ENCODE measurements at regions not wholly inside any gene's neighbourhood (a gene's known extent, or its start where the extent isn't known, plus 50 kb on each side); places are given as distances from the start of the nearest gene placed in this dataset.

DNA sequence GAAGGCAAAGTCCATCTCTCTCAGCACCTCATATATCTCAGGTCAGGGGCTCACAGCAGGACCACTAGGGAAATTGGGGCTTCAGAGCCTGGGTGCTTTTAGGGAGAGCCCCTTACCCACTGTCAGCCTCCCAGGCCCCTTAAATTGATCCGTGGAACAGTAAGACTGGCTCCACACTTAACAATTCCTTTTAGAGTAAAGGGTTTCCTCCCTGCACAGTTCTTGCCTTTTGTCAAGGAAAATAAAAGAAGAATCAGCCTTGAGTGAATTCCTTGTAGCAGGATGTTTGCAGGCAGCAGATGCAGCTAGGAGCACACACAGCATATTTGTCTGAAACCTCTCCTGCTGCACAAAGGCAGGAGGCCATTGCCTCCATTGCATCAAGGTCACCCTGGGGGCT lies 184.9 kb downstream of the SEC16B start:
- no peak overlapping the region for H3K4me3 ChIP-seq (replicated peaks in 1 of 4; ENCODE audit: control extremely low read depth in 1 of 4, insufficient read depth in 1 of 4, low read depth in 3 of 4, low read length in 4 of 4)
- no peaks in the 10 kb centered on the region for H3K9me3 ChIP-seq (ENCODE audit: control insufficient read depth, insufficient read depth, low read depth, low read length)
- no peaks in the 10 kb centered on the region for H3K79me2 ChIP-seq (ENCODE audit: control insufficient read depth, insufficient read depth, low read length)
- H2AFZ ChIP-seq (ENCODE audit: low read length), result no peak overlapping the region
- H3K27ac ChIP-seq (ENCODE audit: insufficient read depth, low read length), result no peak overlapping the region
- H3K4me1 ChIP-seq (ENCODE audit: control insufficient read depth, extremely low read depth, insufficient read depth, low read length), result no peaks in the 10 kb centered on the region
- H4K20me1 ChIP-seq (ENCODE audit: control insufficient read depth, extremely low read depth, insufficient read depth, low read length), result no peaks in the 10 kb centered on the region
- TF ChIP-seq CTCF (conservative IDR thresholded peaks at IDR 0.05 in 1 of 2, IDR thresholded peaks at IDR 0.05 in 1 of 2; ENCODE audit: low read depth in 1 of 2, low read length in 2 of 2), result no peak
- no peak for TF ChIP-seq EZH2 (IDR thresholded peaks at IDR 0.05; ENCODE audit: low read length, missing control alignments)
- peaks cover 4% of the 10 kb centered on the region for H3K27me3 ChIP-seq (ENCODE audit: control insufficient read depth, insufficient read depth, low read length)
- no peak overlapping the region for H3K4me2 ChIP-seq (ENCODE audit: extremely low read depth, insufficient read depth, low read length)
- no peaks in the 10 kb centered on the region for H3K36me3 ChIP-seq (ENCODE audit: control insufficient read depth, insufficient read depth, low read length)
- no peak for DNase-seq (ENCODE audit: low read depth in 2 of 2)
- no peak overlapping the region for H3K9ac ChIP-seq (ENCODE audit: insufficient read depth, low read length)

GRCh38 chr1:177784409-177784808 lies 185.4 kb downstream of the SEC16B start:
- H3K4me3 ChIP-seq (replicated peaks in 1 of 4; ENCODE audit: control extremely low read depth in 1 of 4, insufficient read depth in 1 of 4, low read depth in 3 of 4, low read length in 4 of 4), result no peak overlapping the region
- TF ChIP-seq CTCF (conservative IDR thresholded peaks at IDR 0.05 in 1 of 2, IDR thresholded peaks at IDR 0.05 in 1 of 2; ENCODE audit: low read depth in 1 of 2, low read length in 2 of 2), result no peak
- TF ChIP-seq EZH2 (IDR thresholded peaks at IDR 0.05; ENCODE audit: low read length, missing control alignments), result no peak
- no peaks in the 10 kb centered on the region for H3K36me3 ChIP-seq (ENCODE audit: control insufficient read depth, insufficient read depth, low read length)
- peaks cover 4% of the 10 kb centered on the region for H3K27me3 ChIP-seq (ENCODE audit: control insufficient read depth, insufficient read depth, low read length)
- H3K27ac ChIP-seq (ENCODE audit: insufficient read depth, low read length), result no peak overlapping the region
- no peaks in the 10 kb centered on the region for H4K20me1 ChIP-seq (ENCODE audit: control insufficient read depth, extremely low read depth, insufficient read depth, low read length)
- H3K9me3 ChIP-seq (ENCODE audit: control insufficient read depth, insufficient read depth, low read depth, low read length), result no peaks in the 10 kb centered on the region
- no peaks in the 10 kb centered on the region for H3K4me1 ChIP-seq (ENCODE audit: control insufficient read depth, extremely low read depth, insufficient read depth, low read length)
- no peak for DNase-seq (ENCODE audit: low read depth in 2 of 2)
- no peak overlapping the region for H3K4me2 ChIP-seq (ENCODE audit: extremely low read depth, insufficient read depth, low read length)
- no peak overlapping the region for H2AFZ ChIP-seq (ENCODE audit: low read length)
- H3K9ac ChIP-seq (ENCODE audit: insufficient read depth, low read length), result no peak overlapping the region
- no peaks in the 10 kb centered on the region for H3K79me2 ChIP-seq (ENCODE audit: control insufficient read depth, insufficient read depth, low read length)

DNA sequence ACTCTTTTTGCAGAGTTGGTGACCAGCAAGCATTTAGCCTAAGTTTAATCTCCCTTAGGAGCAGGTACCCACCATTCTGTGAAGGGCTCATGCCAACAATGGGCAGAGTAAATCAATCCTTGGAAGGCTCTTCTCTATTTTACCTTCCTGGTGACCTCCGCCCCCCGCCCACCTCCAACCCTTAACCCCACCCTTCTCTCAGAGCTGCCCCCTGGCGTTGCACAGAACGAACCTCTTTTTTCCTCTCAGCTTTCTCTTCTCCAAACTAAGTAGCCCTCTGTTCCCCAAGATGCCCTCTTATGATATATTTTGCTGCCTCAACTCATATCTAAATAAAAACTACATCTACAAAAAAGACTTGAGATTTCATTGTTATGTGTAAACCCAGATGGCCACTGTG lies 186.8 kb downstream of the SEC16B start:
- no peaks in the 10 kb centered on the region for H3K36me3 ChIP-seq (ENCODE audit: control insufficient read depth, insufficient read depth, low read length)
- H3K4me3 ChIP-seq (replicated peaks in 1 of 4; ENCODE audit: control extremely low read depth in 1 of 4, insufficient read depth in 1 of 4, low read depth in 3 of 4, low read length in 4 of 4), result no peak overlapping the region
- no peak overlapping the region for H3K4me2 ChIP-seq (ENCODE audit: extremely low read depth, insufficient read depth, low read length)
- no peaks in the 10 kb centered on the region for H4K20me1 ChIP-seq (ENCODE audit: control insufficient read depth, extremely low read depth, insufficient read depth, low read length)
- H2AFZ ChIP-seq (ENCODE audit: low read length), result no peak overlapping the region
- no peak overlapping the region for H3K9ac ChIP-seq (ENCODE audit: insufficient read depth, low read length)
- no peaks in the 10 kb centered on the region for H3K79me2 ChIP-seq (ENCODE audit: control insufficient read depth, insufficient read depth, low read length)
- no peaks in the 10 kb centered on the region for H3K9me3 ChIP-seq (ENCODE audit: control insufficient read depth, insufficient read depth, low read depth, low read length)
- H3K4me1 ChIP-seq (ENCODE audit: control insufficient read depth, extremely low read depth, insufficient read depth, low read length), result no peaks in the 10 kb centered on the region
- H3K27me3 ChIP-seq (ENCODE audit: control insufficient read depth, insufficient read depth, low read length), result peaks cover 4% of the 10 kb centered on the region
- TF ChIP-seq CTCF (conservative IDR thresholded peaks at IDR 0.05 in 1 of 2, IDR thresholded peaks at IDR 0.05 in 1 of 2; ENCODE audit: low read depth in 1 of 2, low read length in 2 of 2), result no peak
- no peak for TF ChIP-seq EZH2 (IDR thresholded peaks at IDR 0.05; ENCODE audit: low read length, missing control alignments)
- no peak for DNase-seq (ENCODE audit: low read depth in 2 of 2)
- H3K27ac ChIP-seq (ENCODE audit: insufficient read depth, low read length), result no peak overlapping the region
